ENCODE measurements at regions not wholly inside any gene's neighbourhood (a gene's known extent, or its start where the extent isn't known, plus 50 kb on each side); places are given as distances from the start of the nearest gene placed in this dataset.

- no peak for DNase-seq
Observed at GRCh38 chr20:39333211-39333610, 371.1 kb downstream of the DHX35 start.

GRCh38 chr20:39328347-39328746 lies 366.2 kb downstream of the DHX35 start:
- DNase-seq, result no peak

- no peak for DNase-seq
Observed at GRCh38 chr20:39326050-39326449, 363.9 kb downstream of the DHX35 start.

GRCh38 chr20:39318911-39319310 lies 356.8 kb downstream of the DHX35 start:
- DNase-seq, result no peak

GRCh38 chr20:39312676-39313075 lies 350.5 kb downstream of the DHX35 start:
- DNase-seq, result no peak

GRCh38 chr20:39311851-39312506 lies 349.8 kb downstream of the DHX35 start:
- DNase-seq, result no peak

GRCh38 chr20:39310363-39310995 lies 348.3 kb downstream of the DHX35 start:
- DNase-seq, result no peak

- DNase-seq, result no peak
Observed at GRCh38 chr20:39309458-39309857, 347.3 kb downstream of the DHX35 start.

- no peak for DNase-seq
Observed at GRCh38 chr20:39302312-39302711, 340.2 kb downstream of the DHX35 start.

- no peak for DNase-seq
Observed at GRCh38 chr20:39299783-39300182, 337.6 kb downstream of the DHX35 start.

GRCh38 chr20:39298571-39299506 lies 336.7 kb downstream of the DHX35 start:
- DNase-seq, result no peak

- DNase-seq, result no peak
Observed at GRCh38 chr20:39298121-39298520, 336.0 kb downstream of the DHX35 start.

GRCh38 chr20:39295301-39295700 lies 333.2 kb downstream of the DHX35 start:
- no peak for DNase-seq

- no peak for DNase-seq
Observed at GRCh38 chr20:39294137-39294725, 332.1 kb downstream of the DHX35 start.

- DNase-seq, result no peak
Observed at GRCh38 chr20:39292193-39292736, 330.1 kb downstream of the DHX35 start.

- DNase-seq, result no peak
Observed at GRCh38 chr20:39291301-39291700, 329.2 kb downstream of the DHX35 start.

GRCh38 chr20:39290575-39290974 lies 328.4 kb downstream of the DHX35 start:
- DNase-seq, result no peak

- no peak for DNase-seq
Observed at GRCh38 chr20:39289831-39290230, 327.7 kb downstream of the DHX35 start.

GRCh38 chr20:39289316-39289715 lies 327.2 kb downstream of the DHX35 start:
- no peak for DNase-seq

GRCh38 chr20:39283464-39283863 lies 321.3 kb downstream of the DHX35 start:
- DNase-seq, result no peak

GRCh38 chr20:39282619-39283092 lies 320.5 kb downstream of the DHX35 start:
- DNase-seq, result peak; percentile 10

- no peak for DNase-seq
Observed at GRCh38 chr20:39280875-39281274, 318.7 kb downstream of the DHX35 start.

- DNase-seq, result no peak
Observed at GRCh38 chr20:39278230-39278788, 316.2 kb downstream of the DHX35 start.
